ENCODE measurements at regions not wholly inside any gene's neighbourhood (a gene's known extent, or its start where the extent isn't known, plus 50 kb on each side); places are given as distances from the start of the nearest gene placed in this dataset.

DNA sequence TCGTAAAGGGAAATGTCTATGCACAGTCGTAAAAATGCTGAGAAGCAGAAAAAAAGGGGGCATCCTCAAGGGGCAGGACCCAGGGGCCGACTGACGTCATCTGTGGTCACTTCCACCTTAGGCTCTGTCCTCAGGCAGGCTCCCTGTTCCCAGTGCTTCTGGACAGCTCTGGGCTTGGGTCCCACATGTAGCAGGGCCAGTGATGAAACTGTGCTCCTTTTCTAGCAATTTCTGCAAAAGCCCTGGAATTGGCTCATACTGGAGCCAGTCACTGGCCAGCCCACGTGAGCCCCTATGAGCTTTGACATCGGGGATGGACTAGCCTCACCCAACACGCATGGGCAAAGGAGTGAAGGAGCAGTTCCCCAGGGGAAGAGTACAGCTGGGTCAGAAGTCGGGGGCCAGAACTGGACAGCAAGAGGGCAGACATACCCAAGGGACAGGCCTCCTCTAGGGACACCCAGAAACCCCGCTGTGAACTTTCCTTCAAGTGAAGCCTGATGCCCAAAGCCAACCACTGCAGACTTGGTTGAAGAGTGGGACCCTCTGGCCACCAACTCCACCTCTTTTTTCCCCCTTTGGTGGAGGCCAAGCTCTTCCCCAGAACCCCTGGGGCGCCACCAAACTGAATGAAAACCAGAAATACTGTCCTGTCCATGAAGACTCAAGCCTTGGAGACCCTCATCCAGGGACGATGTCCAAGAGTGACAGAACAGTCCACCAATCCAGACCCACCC, 1349.0 kb downstream of the BRD1 start:
- in situ Hi-C loops (cut with HindIII; ENCODE audit: low pct_unique_long_range_greater_than_20kb, low sequenced_read_pairs): no loop called here
- H3K9me3 ChIP-seq (ENCODE audit: control insufficient read depth, insufficient read depth, low read depth, low read length): no peaks in the 10 kb centered on the region

DNA sequence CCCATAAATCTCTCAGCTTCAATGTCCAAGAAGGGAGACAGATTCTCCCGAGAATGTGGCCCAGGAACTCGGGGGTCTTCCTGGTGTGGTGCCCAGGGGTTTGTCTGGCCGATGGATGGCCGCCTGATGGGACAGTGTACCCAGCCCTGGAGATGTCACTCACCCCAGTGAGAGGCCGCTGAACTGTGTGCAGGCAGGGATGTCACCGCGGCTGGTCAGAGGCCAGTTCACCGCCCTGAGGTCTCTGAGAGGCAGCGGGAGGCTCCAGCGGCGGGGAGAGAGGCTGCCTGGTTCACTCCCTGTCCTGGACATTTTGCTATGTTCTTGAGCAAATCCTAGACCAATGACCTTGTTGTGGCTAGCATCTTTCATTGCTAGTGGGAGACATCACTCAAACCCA, 1349.5 kb downstream of the BRD1 start:
- H3K4me3 ChIP-seq (ENCODE audit: low read depth in 2 of 2, low read length in 2 of 2): no peak overlapping the region
- no peak for TF ChIP-seq TCF7L2 (IDR thresholded peaks at IDR 0.05; ENCODE audit: low read depth, low read length)
- TF ChIP-seq, protein P1, sequence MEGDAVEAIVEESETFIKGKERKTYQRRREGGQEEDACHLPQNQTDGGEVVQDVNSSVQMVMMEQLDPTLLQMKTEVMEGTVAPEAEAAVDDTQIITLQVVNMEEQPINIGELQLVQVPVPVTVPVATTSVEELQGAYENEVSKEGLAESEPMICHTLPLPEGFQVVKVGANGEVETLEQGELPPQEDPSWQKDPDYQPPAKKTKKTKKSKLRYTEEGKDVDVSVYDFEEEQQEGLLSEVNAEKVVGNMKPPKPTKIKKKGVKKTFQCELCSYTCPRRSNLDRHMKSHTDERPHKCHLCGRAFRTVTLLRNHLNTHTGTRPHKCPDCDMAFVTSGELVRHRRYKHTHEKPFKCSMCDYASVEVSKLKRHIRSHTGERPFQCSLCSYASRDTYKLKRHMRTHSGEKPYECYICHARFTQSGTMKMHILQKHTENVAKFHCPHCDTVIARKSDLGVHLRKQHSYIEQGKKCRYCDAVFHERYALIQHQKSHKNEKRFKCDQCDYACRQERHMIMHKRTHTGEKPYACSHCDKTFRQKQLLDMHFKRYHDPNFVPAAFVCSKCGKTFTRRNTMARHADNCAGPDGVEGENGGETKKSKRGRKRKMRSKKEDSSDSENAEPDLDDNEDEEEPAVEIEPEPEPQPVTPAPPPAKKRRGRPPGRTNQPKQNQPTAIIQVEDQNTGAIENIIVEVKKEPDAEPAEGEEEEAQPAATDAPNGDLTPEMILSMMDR (IDR thresholded peaks at IDR 0.05): no peak
- TF ChIP-seq POLR2AphosphoS5 (IDR thresholded peaks at IDR 0.05; ENCODE audit: low read depth, low read length): no peak
- TF ChIP-seq, protein P2, sequence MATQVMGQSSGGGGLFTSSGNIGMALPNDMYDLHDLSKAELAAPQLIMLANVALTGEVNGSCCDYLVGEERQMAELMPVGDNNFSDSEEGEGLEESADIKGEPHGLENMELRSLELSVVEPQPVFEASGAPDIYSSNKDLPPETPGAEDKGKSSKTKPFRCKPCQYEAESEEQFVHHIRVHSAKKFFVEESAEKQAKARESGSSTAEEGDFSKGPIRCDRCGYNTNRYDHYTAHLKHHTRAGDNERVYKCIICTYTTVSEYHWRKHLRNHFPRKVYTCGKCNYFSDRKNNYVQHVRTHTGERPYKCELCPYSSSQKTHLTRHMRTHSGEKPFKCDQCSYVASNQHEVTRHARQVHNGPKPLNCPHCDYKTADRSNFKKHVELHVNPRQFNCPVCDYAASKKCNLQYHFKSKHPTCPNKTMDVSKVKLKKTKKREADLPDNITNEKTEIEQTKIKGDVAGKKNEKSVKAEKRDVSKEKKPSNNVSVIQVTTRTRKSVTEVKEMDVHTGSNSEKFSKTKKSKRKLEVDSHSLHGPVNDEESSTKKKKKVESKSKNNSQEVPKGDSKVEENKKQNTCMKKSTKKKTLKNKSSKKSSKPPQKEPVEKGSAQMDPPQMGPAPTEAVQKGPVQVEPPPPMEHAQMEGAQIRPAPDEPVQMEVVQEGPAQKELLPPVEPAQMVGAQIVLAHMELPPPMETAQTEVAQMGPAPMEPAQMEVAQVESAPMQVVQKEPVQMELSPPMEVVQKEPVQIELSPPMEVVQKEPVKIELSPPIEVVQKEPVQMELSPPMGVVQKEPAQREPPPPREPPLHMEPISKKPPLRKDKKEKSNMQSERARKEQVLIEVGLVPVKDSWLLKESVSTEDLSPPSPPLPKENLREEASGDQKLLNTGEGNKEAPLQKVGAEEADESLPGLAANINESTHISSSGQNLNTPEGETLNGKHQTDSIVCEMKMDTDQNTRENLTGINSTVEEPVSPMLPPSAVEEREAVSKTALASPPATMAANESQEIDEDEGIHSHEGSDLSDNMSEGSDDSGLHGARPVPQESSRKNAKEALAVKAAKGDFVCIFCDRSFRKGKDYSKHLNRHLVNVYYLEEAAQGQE (IDR thresholded peaks at IDR 0.05; ENCODE audit: insufficient read depth in 1 of 2, low read depth in 2 of 2, low read length in 1 of 2): no peak
- no peak for TF ChIP-seq SIN3A (IDR thresholded peaks at IDR 0.05; ENCODE audit: borderline replicate concordance, insufficient read depth, low read depth, low read length)
- H3K36me3 ChIP-seq (ENCODE audit: control insufficient read depth, insufficient read depth, low read length): no peaks in the 10 kb centered on the region
- H3K27ac ChIP-seq (ENCODE audit: low read length): no peak overlapping the region
- intact Hi-C loops (cut with micrococcal nuclease; ENCODE audit: unreplicated experiment): no loop called here
- POLR2A ChIA-PET: no interaction called here
- no peaks in the 10 kb centered on the region for H3K9me3 ChIP-seq (ENCODE audit: control insufficient read depth, insufficient read depth, low read depth, low read length)
- in situ Hi-C loops (cut with HindIII; ENCODE audit: low pct_unique_long_range_greater_than_20kb, low sequenced_read_pairs): no loop called here
- no peaks in the 10 kb centered on the region for H3K27me3 ChIP-seq (ENCODE audit: control insufficient read depth, insufficient read depth, low read length)
- no TSS peak for BruUV-seq (replicated peaks)
- ATAC-seq: no peak
- CTCF ChIA-PET: no interaction called here
- no peak for DNase-seq (ENCODE audit: low read depth, low spot score)
- no peaks in the 10 kb centered on the region for H3K4me1 ChIP-seq (ENCODE audit: control insufficient read depth, insufficient read depth, low read length)

More for the DNA sequence above, 1349.0 kb downstream of the BRD1 start:
- DNase-seq (ENCODE audit: low read depth, low spot score): no peak
- intact Hi-C loops (cut with micrococcal nuclease; ENCODE audit: unreplicated experiment): no loop called here
- Histone ChIP-seq H3K4me3 (ENCODE audit: low read depth in 2 of 2, low read length in 2 of 2) (no peak overlapping the region), H3K27ac (ENCODE audit: low read length) (no peak overlapping the region), H3K27me3 (ENCODE audit: control insufficient read depth, insufficient read depth, low read length) (no peaks in the 10 kb centered on the region), H3K4me1 (ENCODE audit: control insufficient read depth, insufficient read depth, low read length) (no peaks in the 10 kb centered on the region), H3K36me3 (ENCODE audit: control insufficient read depth, insufficient read depth, low read length) (no peaks in the 10 kb centered on the region)
- TF ChIP-seq, protein P1 (IDR thresholded peaks at IDR 0.05): no peak
- TF ChIP-seq, protein P2 (IDR thresholded peaks at IDR 0.05; ENCODE audit: insufficient read depth in 1 of 2, low read depth in 2 of 2, low read length in 1 of 2): no peak
- TF ChIP-seq TCF7L2 (IDR thresholded peaks at IDR 0.05; ENCODE audit: low read depth, low read length): no peak
- no peak for TF ChIP-seq SIN3A (IDR thresholded peaks at IDR 0.05; ENCODE audit: borderline replicate concordance, insufficient read depth, low read depth, low read length)
- no peak for TF ChIP-seq POLR2AphosphoS5 (IDR thresholded peaks at IDR 0.05; ENCODE audit: low read depth, low read length)
- ChIA-PET CTCF (no interaction called here), POLR2A (no interaction called here)
- no TSS peak for BruUV-seq (replicated peaks)
- ATAC-seq: no peak

Measured in Panc1 (cell line).